ENCODE measurements at regions not wholly inside any gene's neighbourhood (a gene's known extent, or its start where the extent isn't known, plus 50 kb on each side); places are given as distances from the start of the nearest gene placed in this dataset.

DNA sequence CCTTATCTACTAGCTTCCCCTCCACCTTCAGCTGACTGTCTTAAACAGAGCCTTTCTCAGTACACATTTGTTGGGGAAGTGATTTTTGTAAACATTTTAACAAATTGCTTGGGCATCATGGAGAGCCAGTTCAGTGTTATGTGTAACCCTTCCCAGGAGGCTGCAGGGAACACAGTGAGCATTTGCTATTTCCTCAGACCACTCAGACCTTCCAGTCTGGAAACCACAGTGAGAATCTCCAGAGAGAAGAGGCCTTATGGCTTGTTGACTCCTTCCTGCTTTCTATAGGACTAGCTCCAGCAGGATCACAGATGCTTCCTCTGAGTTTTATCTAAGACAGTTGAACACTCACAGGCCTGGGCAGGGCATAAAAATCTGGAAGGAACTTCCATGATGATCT is 409.8 kb upstream of the NPVF start:
- TF ChIP-seq POLR2AphosphoS5 (IDR thresholded peaks at IDR 0.05) (no peak), POLR2A (IDR thresholded peaks at IDR 0.05; ENCODE audit: low read depth) (no peak)
- TF ChIP-seq, protein P1, sequence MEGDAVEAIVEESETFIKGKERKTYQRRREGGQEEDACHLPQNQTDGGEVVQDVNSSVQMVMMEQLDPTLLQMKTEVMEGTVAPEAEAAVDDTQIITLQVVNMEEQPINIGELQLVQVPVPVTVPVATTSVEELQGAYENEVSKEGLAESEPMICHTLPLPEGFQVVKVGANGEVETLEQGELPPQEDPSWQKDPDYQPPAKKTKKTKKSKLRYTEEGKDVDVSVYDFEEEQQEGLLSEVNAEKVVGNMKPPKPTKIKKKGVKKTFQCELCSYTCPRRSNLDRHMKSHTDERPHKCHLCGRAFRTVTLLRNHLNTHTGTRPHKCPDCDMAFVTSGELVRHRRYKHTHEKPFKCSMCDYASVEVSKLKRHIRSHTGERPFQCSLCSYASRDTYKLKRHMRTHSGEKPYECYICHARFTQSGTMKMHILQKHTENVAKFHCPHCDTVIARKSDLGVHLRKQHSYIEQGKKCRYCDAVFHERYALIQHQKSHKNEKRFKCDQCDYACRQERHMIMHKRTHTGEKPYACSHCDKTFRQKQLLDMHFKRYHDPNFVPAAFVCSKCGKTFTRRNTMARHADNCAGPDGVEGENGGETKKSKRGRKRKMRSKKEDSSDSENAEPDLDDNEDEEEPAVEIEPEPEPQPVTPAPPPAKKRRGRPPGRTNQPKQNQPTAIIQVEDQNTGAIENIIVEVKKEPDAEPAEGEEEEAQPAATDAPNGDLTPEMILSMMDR (IDR thresholded peaks at IDR 0.05): no peak
